Adrenal gland (tissue), 9 donors: ENCODE measurements at regions not wholly inside any gene's neighbourhood (a gene's known extent, or its start where the extent isn't known, plus 50 kb on each side); places are given as distances from the start of the nearest gene placed in this dataset.

Experiments
- DNase-seq, 7 donors: peaks; one replicate each; pipeline ENCODE4 v3.0.0-alpha.2; 2019 to 2020
- H3K27ac ChIP-seq, 5 donors: fragments of 200-600 bp; sonication (generic) in 4 of 5; 1 replicate in 3 of 5; 2 replicates in 2 of 5; pipeline versions ENCODE4 v1.5.1 to v1.8.0; 2016 to 2020; ENCODE audit warnings: mild to moderate bottlenecking in 1 of 5
- H3K27me3 ChIP-seq: fragments of 200-600 bp; 2 replicates; pipeline ENCODE4 v1.8.0; 2021
- H3K36me3 ChIP-seq, 2 donors: fragments of 200-600 bp; replicated peaks in 1 of 2; 1 replicate in 1 of 2; 2 replicates in 1 of 2; pipeline versions ENCODE4 v1.5.1 to v1.8.0; 2018 to 2022
- H3K4me1 ChIP-seq, 2 donors: fragments of 200-600 bp; replicated peaks in 1 of 2; 1 replicate in 1 of 2; 2 replicates in 1 of 2; pipeline versions ENCODE4 v1.5.1 to v1.8.0; 2018 to 2021
- H3K4me3 ChIP-seq, 4 donors: fragments of 200-600 bp; sonication (generic) in 3 of 4; one replicate each; pipeline ENCODE4 v1.5.1; 2016 to 2018
- H3K9me3 ChIP-seq, 3 donors: fragments of 200-600 bp; sonication (generic) in 1 of 3; replicated peaks in 1 of 3; 1 replicate in 2 of 3; 2 replicates in 1 of 3; pipeline versions ENCODE4 v1.5.1 to v1.8.0; 2016 to 2021
- CTCF ChIP-seq, 6 experiments: fragments of 450-650 bp in 4 of 6; fragments of 200-600 bp in 2 of 6; sonication (generic) in 1 of 6; IDR thresholded peaks; 1 replicate in 5 of 6; 2 replicates in 1 of 6; pipeline versions ENCODE4 v1.5.1 to v1.8.0; 2016 to 2021; ENCODE audit warnings: antibody characterized with exemption in 6 of 6, mild to moderate bottlenecking in 2 of 6, moderate library complexity in 1 of 6
- POLR2A ChIP-seq, 2 donors: fragments of 450-650 bp; IDR thresholded peaks; one replicate each; pipeline ENCODE4 v1.6.1; 2017; ENCODE audit warnings: antibody characterized with exemption in 2 of 2, mild to moderate bottlenecking in 2 of 2, moderate library complexity in 1 of 2
- WGBS, 4 donors: extraction: QIAGEN DNeasy Blood & Tissue Kit in 2 of 4; methylation state at CpG; one replicate each; pipeline versions ENCODE4 v1.1.5 to v1.1.7; 2013 to 2017; 5-methylcytosine and 5-hydroxymethylcytosine counted together
- intact Hi-C, 2 donors: fragments of 100-400 bp; cut with DNase I; formaldehyde crosslinking; loops; one replicate each; pipeline versions ENCODE4 v1.14.1 to v1.15.0; 2022 to 2023
- donor health status: healthy with polysubstance abuse.
- donor health status: Bipolar disorder and iron deficiency.
- donor health status: DM: yes; HTN: yes; CAD: no.
- donor health status: DM: no; HTN: no; CAD: no.
- donor health status: DM: no; HTN: no; CAD: no.

- no peaks in the 10 kb centered on the region for H3K4me1 ChIP-seq
- TF ChIP-seq CTCF (IDR thresholded peaks at IDR 0.05), result peak; percentile 24 to 53 (median 41)
- no peak for TF ChIP-seq POLR2A (IDR thresholded peaks at IDR 0.05)
- H3K27ac ChIP-seq, result no peak overlapping the region
- no peaks in the 10 kb centered on the region for H3K36me3 ChIP-seq
- intact Hi-C loops, result loop anchor here (10.0 kb wide), 2 partner anchors 971 to 981 kb away; partner anchors contain the start of gene OPN5 (in 1 of the 2)
- peaks cover 0 to 5% (median 0%) of the 10 kb centered on the region in 3 donors for H3K9me3 ChIP-seq
- WGBS, 4 donors, result 5 to 15% (median 11%) methylated on average over 7 of the region's 7 CpGs
- DNase-seq, result peak; percentile 19 to 58 (median 32)
- H3K27me3 ChIP-seq, result no peaks in the 10 kb centered on the region
- H3K4me3 ChIP-seq, result no peak overlapping the region
Observed at GRCh38 chr6:48765352-48765961, 654.5 kb upstream of the PTCHD4 start.

- H3K4me3 ChIP-seq, result no peak overlapping the region
- intact Hi-C loops, result loop anchor here (10.0 kb wide), 2 partner anchors 970 to 980 kb away; partner anchors contain the start of gene OPN5 (in 1 of the 2)
- H3K4me1 ChIP-seq, result no peaks in the 10 kb centered on the region
- 56 to 69% (median 64%) methylated on average over 6 of the region's 6 CpGs for WGBS, 4 donors
- no peak overlapping the region for H3K27ac ChIP-seq
- peaks cover 0 to 5% (median 0%) of the 10 kb centered on the region in 3 donors for H3K9me3 ChIP-seq
- H3K27me3 ChIP-seq, result no peaks in the 10 kb centered on the region
- no peak for DNase-seq
- no peak for TF ChIP-seq CTCF (IDR thresholded peaks at IDR 0.05)
- TF ChIP-seq POLR2A (IDR thresholded peaks at IDR 0.05), result no peak
- H3K36me3 ChIP-seq, result no peaks in the 10 kb centered on the region
Observed at GRCh38 chr6:48764286-48765044, 653.5 kb upstream of the PTCHD4 start.

DNA sequence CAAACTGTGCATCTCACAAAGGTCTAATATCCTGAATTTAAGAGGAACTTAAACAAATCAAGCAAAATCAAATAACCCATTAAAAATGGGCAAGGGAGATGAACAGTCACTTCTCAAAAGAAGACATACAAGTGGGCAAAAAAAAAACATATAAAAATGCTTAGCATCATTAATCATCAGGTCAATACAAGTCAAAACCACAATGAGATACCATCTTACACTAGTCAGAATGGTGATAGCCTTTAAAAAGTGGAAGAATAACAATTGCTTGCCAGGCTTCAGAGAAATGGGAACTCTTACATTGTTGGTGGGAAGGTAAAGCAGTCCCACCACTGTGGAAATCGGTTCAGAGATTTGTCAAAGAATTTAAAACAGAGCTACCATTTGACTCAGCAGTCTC lies 646.7 kb upstream of the PTCHD4 start:
- DNase-seq, result no peak

More for the DNA sequence above, 646.7 kb upstream of the PTCHD4 start:
- intact Hi-C loops, result no loop called here
- Histone ChIP-seq H3K27ac (no peak overlapping the region), H3K9me3 (no peaks in the 10 kb centered on the region), H3K4me3 (no peak overlapping the region), H3K36me3 (no peaks in the 10 kb centered on the region), H3K4me1 (no peaks in the 10 kb centered on the region), H3K27me3 (no peaks in the 10 kb centered on the region)
- WGBS, 4 donors, result 56 to 81% (median 67%) methylated on average over 1 of the region's 1 CpG
- TF ChIP-seq CTCF (IDR thresholded peaks at IDR 0.05) (no peak), POLR2A (IDR thresholded peaks at IDR 0.05) (no peak)
